ENCODE measurements at regions not wholly inside any gene's neighbourhood (a gene's known extent, or its start where the extent isn't known, plus 50 kb on each side); places are given as distances from the start of the nearest gene placed in this dataset.

- TF ChIP-seq USF1 (IDR thresholded peaks at IDR 0.05) = no peak
- no peak for TF ChIP-seq FOXM1 (IDR thresholded peaks at IDR 0.05; ENCODE audit: borderline replicate concordance, low read depth)
- no peak for TF ChIP-seq EP300 (IDR thresholded peaks at IDR 0.05; ENCODE audit: borderline replicate concordance)
- TF ChIP-seq EGR1 (IDR thresholded peaks at IDR 0.05) = no peak
- no peak for TF ChIP-seq RAD21 (IDR thresholded peaks at IDR 0.05; ENCODE audit: low read depth)
- TF ChIP-seq REST (IDR thresholded peaks at IDR 0.05; ENCODE audit: low read depth) = no peak
- no peak for TF ChIP-seq TEAD4 (IDR thresholded peaks at IDR 0.05)
- no peak for TF ChIP-seq YY1 (IDR thresholded peaks at IDR 0.05; ENCODE audit: low read depth)
- TF ChIP-seq TAF1 (IDR thresholded peaks at IDR 0.05; ENCODE audit: low read depth) = no peak
- no peak for TF ChIP-seq CEBPB (IDR thresholded peaks at IDR 0.05)
- TF ChIP-seq NFIC (IDR thresholded peaks at IDR 0.05) = no peak
- no peak for TF ChIP-seq ZBTB7A (IDR thresholded peaks at IDR 0.05; ENCODE audit: low read depth)
Measured at GRCh38 chr20:7087803-7088202, 320.3 kb downstream of the BMP2 start.
